GM08714 (cell line): ENCODE measurements at regions not wholly inside any gene's neighbourhood (a gene's known extent, or its start where the extent isn't known, plus 50 kb on each side); places are given as distances from the start of the nearest gene placed in this dataset.
"Not testable (repeated sequence)": the region's sequence is repeated elsewhere in the genome, so short reads cannot be mapped to it uniquely, and the experiment has no call there.

Experiments
- H3K4me3 ChIP-seq: fragments of 200-500 bp; sonication (Bioruptor generic); 2 replicates; pipeline ENCODE4 v1.5.1; 2014; ENCODE audit warnings: mild to moderate bottlenecking, low read length, inconsistent platforms
- ZNF274 ChIP-seq: IDR thresholded peaks from 2 replicates; pipeline ENCODE4 v1.6.1; 2012; ENCODE audit warnings: mild to moderate bottlenecking, low read depth, low read length

DNA sequence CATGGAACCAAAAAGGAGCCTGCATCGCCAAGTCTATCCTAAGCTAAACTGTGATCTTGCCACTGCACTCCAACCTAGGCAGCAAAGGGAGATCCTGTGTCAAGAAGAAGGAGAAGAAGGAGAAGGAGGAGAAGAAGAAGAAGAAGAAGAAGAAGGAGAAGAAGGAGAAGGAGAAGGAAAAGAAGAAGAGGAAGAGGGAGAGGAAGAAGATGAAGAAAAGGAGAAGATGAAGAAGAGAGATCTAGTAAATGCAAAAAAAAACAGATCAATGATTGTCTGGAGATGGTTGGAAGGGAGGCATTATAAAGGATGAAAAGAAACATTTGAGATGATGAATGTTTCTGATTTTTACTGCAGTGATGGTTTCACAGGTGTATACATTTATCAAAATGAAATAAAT lies 1629.0 kb upstream of the PIK3C3 start:
- TF ChIP-seq ZNF274: no peak
- H3K4me3 ChIP-seq: no peak overlapping the region

DNA sequence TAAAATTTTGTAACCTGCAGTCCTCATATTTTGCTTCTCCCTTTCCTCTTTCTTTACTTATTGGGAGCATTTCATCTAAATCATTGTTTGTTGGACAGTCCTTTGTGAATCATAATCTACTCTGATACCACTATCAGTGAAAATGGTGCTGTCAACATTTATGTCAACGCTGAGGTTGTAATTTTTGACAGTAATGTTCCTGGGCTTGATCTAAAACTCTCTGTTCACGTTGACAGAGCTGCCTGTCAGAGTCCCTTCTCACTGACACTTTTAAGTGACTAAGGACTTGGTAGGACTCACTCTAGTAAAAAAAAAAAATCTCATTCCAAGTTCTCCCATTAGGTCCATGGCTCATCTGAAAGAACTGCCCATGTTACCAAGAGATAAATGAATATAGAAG lies 1640.8 kb upstream of the PIK3C3 start:
- TF ChIP-seq ZNF274: no peak
- H3K4me3 ChIP-seq: no peak overlapping the region

DNA sequence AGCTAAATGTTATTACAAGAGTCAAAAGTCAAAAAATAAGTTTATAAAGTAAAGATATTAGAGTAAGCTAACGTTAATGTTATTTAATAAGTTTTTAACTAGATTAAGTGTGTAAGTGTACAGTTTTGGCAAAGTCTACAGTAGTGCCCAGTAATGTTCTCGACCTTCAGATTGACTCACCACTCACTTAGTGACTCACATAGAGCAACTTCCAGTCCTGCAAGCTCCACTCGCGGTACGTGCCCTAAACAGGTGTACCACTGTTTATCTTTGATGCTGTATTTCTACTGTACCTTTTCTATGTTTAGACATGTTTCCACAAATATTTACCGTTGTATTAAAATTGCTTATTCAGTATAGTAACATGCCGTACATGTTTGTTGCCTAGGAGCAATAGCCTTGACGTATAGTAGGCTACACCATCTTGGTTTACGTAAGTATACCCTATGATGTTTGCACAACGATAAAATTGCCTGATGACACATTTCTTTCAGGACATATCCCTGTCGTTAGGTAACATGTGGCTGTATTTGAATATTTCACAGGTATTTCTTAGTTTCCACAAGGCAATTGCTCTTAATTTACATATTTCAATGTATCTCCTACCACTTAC lies 1641.9 kb upstream of the PIK3C3 start:
- TF ChIP-seq ZNF274: no peak
- no peak overlapping the region for H3K4me3 ChIP-seq

DNA sequence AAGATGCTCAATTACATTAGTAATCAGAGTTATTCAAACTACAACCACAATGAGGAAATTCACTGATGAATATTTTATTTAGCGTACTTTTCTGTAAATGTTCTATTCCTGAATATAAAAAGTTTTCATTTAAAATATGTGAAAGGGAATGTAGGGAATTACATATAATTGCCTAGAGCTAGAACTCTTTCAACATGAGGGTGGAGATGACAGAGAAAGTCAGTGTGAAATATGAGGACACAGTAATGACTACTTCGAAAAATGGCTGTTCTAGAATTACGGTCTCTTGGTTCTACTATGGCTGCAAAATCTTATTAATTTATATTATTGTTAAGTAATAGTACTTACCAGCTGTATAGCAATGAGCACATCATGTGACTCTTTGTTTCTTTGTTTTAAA lies 1647.4 kb upstream of the PIK3C3 start:
- TF ChIP-seq ZNF274: no peak
- H3K4me3 ChIP-seq: no peak overlapping the region

DNA sequence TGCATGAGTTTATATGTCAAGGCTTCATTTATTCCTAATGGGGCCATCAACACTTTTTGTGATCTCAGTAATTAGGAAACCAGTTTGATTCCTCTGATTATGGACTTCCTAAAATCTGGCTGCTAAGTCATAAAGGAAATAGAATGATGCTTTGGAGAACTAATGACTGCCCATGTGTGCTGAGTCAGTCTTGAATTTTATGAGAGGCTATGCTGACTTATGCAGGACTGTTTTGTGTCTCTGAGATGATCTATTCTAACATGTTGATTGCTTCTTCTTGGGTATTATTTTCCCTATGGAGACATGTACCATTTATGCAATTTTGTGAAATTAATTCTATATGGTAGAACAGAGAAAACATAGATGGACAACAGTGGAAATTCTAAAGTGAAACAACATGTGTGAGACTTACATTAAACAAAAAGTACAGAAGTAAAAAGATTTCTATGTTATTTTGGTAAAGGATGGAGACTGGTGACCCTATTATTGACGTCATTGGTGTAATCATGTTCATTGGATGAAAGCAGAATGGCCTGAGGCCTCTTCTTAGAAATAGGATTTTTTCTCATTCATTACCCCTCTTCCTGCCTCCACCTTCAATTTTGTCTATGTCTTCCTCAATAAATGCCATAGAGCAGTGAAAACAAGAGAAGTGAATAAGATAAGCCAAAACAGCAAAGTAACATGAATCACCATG lies 1658.2 kb upstream of the PIK3C3 start:
- no peak overlapping the region for H3K4me3 ChIP-seq
- TF ChIP-seq ZNF274: no peak

DNA sequence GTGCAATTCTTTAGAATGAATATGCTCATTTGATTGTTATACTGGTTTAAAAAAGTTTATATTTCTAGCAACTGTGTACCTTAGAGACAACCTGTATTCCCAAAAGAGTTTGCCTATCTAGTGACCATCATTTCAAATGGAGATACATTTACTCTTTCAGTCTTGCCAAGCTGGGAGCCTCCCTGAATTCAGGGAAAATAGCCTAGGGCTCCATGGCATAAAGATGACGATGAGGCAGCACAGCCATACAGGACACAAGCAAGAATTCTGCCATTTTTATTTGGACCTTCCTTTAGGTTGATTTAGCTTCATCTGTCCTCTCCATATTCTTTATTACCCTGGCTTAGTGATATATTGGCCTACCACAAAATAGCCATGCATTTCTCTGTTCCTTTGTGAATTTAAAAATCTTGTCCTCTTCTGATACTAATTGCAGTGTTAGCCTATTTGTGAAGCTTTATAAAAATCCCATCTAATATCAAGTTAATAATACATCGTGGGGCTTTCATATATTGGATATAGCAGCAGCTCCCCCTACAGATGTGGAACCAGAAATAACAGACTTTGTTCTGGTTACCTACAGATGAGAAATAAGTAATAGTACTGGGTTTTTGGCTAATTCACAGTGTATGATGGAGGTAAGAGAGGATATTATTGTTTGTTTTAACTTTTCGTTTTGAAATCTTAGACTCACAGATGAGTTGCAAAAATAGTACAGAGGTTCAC lies 1661.9 kb upstream of the PIK3C3 start:
- H3K4me3 ChIP-seq: no peak overlapping the region
- TF ChIP-seq ZNF274: no peak

DNA sequence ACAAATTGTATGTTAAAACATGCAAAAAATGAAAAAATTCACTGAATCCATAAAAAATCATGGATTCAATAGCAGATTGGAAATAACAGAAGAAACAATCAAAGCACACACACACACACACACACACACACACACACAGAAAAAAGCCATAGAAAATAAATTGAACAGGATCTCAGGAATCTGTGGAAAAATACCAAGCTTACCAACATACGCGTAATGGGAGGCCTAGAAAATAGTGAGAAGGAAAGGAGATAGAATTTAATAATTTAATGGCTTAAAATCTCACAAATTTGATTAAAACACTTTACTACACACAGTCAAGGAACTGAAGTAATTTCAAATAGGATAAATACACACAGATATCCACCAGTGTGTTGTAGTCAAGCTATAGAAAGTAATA lies 1671.5 kb upstream of the PIK3C3 start:
- no peak for TF ChIP-seq ZNF274

DNA sequence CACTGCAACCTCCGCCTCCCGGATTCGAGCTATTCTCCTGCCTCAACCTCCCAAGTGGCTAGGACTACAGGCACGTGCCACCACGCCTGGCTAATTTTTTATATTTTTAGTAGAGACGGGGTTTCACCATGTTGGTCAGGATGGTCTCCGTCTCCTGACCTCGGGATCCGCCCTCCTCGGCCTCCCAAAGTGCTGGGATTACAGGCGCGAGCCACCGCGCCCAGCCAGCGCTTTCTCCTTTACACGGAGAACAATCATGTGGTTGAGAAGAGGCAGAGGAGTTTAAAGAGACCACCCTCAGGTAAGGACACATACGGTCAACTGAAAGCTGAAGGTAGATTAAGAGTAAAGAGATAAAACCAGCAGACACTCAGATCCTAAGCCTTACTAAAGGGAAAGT lies 1673.7 kb upstream of the PIK3C3 start:
- H3K4me3 ChIP-seq: not testable (repeated sequence)

More for the DNA sequence above, 1671.5 kb upstream of the PIK3C3 start:
- no peak overlapping the region for H3K4me3 ChIP-seq

DNA sequence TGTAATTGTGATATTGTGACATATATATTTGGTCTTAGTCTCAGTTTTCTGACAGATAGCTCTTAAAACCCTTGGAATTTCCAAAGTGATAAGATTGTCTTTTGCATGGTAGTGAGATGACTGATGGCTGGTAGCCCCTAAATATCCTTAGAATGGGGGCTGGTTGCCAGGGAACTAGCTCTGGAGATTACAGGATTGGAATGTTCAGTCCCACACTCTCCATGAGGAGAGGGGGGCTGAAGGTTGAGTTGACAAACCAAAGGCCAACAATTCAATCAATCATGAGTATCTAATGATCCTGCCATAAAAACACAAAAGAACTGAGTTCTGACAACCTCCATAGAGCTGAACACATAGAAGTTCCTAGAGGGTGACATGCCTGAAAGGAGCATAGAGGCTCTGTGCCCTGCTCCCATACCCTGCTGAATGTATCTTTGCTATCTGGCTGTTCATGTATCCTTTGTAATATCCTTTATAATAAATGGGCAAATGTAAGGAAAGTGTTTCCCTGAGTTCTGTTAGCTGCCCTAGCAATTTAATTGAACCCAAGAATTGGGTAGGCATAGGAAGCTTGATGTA lies 1680.3 kb upstream of the PIK3C3 start:
- no peak for TF ChIP-seq ZNF274
- H3K4me3 ChIP-seq: no peak overlapping the region

DNA sequence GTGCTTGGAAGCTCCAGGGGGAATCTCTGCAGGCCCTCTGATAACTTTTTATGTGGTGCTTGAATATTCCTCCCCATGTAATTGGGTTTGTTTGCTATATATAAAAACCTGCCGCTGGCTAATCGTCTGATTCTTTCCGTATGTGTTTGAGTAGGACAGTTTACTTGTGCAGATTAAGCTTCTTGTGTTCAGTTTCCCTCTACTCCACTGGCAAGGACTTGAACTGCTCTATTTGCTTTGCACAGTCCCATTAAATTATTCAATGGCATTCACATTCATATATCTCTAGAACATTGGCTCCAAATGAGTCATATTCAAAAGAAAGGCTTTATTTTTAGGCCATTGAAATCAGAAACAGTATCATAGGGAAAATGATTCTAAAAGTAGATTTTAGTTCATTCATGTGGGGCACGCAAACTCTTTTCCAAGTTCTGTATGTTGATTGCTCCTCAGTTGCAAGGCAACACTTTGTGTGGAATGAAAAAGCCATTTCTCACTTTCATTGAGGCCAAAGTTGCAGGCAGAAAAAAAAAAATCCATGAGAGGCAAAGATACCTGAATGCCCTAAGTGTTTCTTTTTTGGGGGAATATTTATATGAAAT lies 1682.3 kb upstream of the PIK3C3 start:
- H3K4me3 ChIP-seq: no peak overlapping the region
- no peak for TF ChIP-seq ZNF274

DNA sequence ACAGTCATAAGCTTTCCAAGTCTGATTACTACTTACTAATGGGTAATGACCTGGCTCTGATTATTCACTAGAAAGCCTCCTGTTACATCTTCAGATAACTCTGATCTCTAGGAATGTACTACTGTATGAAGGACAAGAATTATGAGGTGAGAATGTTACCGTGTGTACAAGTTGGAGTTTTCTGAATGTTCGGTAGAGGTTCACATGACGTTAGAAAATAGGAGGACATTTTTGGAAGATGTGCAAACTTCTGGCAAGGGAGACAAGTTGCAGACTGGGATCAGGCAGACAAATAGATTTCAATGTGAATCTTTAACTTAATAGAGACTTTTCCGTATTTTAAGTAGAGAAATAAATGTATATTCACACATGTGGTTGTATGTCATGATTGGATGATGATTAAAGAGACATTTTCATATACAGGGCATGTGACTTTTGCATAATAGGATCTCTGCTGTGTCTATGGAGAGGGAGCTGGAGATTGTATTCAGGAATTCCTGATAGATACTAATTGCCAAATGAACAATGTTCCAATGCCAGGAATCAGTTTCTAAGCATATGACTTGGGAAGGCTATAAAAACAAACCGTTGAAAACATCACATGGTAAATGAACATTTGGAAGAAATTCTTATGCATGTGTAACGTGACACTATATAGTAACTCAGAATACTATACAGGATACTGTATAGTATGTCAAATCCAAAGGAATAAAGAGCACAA lies 1695.8 kb upstream of the PIK3C3 start:
- no peak for TF ChIP-seq ZNF274
- no peak overlapping the region for H3K4me3 ChIP-seq

DNA sequence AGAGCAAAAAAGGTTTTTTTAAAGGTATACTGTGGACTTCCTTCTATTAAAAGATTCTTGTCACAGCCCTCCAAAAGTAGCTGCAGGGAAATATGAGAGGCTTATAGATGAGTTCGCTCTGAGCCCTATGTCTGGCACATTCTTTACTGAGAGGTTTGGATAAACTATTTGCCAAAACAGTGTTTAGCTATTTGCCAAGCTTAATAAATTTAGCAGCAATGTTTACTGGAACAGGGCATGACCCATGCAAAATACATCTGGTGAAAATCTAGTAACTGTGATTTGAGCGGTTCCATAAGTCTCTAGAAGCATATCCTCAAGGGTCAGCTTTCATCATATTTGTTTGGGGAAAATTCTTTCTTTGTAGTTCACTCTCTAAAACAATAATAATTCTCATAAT lies 1696.7 kb upstream of the PIK3C3 start:
- H3K4me3 ChIP-seq: no peak overlapping the region
- TF ChIP-seq ZNF274: no peak

DNA sequence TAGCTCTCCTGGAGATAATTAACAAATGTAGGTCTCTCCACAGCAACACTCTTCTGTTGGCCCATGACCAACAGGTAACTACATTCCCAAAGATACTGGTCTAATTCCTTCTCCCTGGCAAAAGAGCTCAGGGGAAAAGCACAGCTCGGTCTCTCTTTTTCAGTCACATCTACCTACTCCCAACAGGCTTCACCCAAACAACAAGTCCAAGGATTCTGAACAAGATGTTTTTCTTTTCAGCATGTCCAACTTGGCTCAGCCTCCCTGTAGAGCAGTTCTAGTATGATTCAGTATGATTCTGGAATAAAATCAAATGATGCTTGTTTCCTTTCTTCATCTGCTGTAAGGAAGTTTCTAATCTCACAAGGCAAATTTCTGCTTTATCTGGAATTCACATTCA lies 1704.8 kb upstream of the PIK3C3 start:
- no peak overlapping the region for H3K4me3 ChIP-seq
- TF ChIP-seq ZNF274: no peak
